ENCODE measurements at regions not wholly inside any gene's neighbourhood (a gene's known extent, or its start where the extent isn't known, plus 50 kb on each side); places are given as distances from the start of the nearest gene placed in this dataset.
"Not testable (repeated sequence)": the region's sequence is repeated elsewhere in the genome, so short reads cannot be mapped to it uniquely, and the experiment has no call there.

GRCh38 chr2:175461839-175462238, 280.3 kb upstream of the ATP5MC3 start:
- no peak for DNase-seq

DNA sequence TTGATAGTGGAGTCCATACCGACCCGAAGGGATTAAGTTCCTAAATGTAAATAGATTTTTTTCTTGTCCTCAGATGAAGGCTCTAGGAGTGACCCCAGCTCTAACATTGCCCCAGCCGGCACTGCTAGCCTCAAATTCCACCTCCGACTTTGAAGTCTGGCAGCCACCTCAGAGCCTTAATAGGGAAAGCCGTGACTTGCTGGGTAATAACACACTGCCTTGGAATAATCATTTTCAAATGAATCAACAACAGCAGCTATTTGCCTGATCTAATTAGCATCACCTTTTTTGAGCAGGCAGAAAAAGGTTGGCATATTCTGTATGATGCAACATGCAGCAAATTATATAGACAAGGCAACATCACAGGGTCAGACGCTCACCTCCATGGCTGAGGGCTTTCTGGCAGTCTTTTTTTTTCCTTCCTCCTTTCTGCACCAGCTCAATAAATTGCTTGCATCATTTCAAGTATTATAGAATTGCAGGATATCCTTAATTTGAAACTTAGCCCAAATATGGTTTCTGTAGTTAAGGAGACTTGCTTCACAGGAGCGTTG, 276.5 kb upstream of the ATP5MC3 start:
- no peak for DNase-seq

DNA sequence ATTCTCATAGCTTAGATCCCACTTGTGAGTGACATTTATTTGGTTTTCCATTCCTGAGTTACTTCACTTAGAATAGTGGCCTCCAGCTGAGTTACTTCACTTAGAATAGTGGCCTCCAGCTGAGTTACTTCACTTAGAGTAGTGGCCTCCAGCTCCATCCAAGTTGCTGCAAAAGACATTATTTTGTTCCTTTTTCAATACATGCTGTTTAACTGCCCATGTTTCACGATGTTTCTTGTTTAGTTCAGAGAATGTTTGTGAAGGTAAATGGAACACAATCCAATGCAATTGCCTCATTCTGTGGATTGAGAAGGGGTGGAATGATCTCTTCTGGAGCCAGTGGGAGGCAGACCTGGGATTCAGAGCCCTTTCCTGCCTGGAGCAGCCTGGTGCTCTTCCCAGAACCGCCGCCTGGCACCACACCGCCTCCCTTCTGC, 273.5 kb upstream of the ATP5MC3 start:
- DNase-seq = no peak

- DNase-seq = no peak
These were observed 268.7 kb upstream of the ATP5MC3 start for GRCh38 chr2:175450029-175450760.

- no peak for DNase-seq
These were observed 268.1 kb upstream of the ATP5MC3 start for GRCh38 chr2:175449616-175450015.

GRCh38 chr2:175446201-175446600, 264.7 kb upstream of the ATP5MC3 start:
- DNase-seq = no peak

- DNase-seq = no peak
These were observed 263.8 kb upstream of the ATP5MC3 start for GRCh38 chr2:175445281-175445680.

DNA sequence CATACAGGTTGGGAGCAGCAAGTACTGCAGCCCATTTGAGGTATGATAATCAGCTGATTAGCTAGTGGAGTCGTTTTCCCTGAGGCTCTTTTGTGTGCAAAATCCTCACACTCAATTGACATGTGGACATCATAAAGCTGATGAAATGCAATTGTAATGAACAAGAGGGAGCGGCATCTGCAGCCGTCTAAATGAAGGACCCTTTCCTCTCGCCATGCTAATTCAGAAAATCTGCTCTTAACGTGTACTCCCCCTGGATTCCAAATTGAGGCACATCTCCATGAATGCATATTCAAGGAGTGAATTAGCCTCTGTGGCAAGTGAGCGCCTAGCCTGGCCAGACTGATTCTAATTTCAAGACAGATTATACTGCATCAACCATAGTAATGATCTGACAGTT, 260.9 kb upstream of the ATP5MC3 start:
- DNase-seq = no peak

- DNase-seq = no peak
These were observed 259.8 kb upstream of the ATP5MC3 start for GRCh38 chr2:175441181-175441761.

GRCh38 chr2:175439416-175439815, 257.9 kb upstream of the ATP5MC3 start:
- DNase-seq = no peak

- DNase-seq = no peak
These were observed 255.7 kb upstream of the ATP5MC3 start for GRCh38 chr2:175437167-175437566.

DNA sequence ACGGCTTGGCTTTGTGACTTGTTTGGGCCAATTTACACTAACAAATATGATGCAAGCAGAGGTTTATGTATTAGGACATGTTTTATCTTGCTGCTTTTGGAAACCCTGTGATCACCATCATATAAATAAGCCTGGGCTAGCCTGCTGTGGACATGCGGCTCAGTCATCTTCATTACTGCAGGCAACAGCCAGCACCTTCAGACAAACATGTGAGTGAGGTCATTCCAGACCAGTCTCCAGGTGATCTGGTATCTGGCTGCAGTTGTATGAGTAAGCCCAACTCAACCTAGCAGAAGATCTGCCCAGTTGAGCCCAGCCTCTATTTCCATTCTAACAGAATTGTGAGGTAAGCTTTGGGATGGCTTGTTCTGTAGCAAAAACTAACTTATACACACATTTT, 254.6 kb upstream of the ATP5MC3 start:
- no peak for DNase-seq

DNA sequence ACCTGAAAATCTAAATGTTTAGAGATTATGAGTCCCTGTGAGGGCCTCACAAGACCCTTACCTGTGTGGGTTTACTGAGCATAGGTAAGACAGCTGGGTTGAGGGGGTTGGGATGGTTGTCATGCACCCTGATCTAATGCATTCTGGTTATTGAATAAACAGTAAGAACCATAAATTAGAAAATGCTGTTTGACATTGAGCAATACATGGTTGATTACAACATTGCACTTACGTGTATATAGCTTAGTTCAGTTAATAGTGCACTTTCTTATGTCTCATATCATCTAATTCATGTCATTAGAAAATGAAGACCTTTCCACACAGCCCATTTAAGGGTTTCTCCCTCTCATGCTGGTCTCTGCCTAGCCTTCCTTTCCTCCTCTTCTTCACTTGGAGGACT, 253.5 kb upstream of the ATP5MC3 start:
- DNase-seq = no peak

DNA sequence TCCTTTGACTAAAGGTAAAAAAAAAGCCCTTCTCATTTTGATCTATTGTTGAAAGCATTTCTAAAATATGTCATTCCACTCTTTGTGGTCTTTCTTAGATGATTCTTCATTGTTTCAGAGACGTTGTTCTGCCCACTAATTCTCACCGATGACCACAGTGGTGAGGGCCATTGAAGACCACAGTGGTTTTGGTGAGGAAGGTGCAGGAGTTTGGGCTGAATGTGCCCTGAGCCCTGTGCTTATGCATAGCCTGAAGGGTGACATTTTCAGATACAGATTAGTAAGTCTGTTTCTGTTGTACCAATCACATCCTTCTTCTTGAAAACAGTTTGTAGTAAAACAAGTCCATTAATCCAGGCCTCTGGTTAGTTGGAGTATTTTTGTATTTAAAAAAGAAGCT, 251.3 kb upstream of the ATP5MC3 start:
- DNase-seq = no peak

- no peak for DNase-seq
These were observed 250.5 kb upstream of the ATP5MC3 start for GRCh38 chr2:175432021-175432420.

DNA sequence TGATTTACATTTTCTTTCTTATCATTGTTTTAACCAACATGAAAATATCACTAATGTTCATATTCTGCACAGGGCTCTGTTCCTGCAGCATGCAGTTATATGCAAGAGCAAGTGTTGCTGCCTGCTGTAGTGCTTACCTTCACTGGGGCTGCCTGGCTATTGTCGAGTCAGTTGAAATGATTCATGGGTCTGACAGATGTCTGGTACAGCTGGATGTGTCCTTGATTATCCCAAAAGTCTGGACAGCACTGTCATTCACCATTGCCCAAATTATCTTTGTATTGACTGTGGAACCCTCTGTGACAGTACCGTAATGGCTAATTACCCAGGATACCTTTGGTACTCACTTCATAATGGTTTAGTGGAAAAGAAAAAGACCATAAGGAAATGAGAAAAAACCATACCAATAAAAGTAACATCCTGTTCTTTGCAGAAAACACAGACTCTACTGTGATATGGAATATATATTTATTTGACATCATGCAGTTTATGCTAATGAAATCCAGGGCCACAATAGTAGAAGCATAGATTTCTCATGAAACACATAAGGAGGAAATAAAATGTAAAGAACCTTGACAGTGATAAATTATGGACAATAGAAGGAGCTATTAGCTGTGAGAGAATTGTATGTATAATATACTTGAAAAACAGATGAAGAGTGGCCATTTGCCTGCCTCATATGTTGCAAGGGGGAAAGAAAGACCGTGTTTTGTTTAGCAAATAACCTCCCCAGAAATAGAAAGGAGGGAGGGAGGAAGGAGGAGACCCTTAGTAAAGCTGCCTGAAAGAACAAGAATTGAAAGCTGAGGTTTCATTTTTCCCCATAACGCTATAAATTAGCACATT, 249.8 kb upstream of the ATP5MC3 start:
- DNase-seq = no peak

DNA sequence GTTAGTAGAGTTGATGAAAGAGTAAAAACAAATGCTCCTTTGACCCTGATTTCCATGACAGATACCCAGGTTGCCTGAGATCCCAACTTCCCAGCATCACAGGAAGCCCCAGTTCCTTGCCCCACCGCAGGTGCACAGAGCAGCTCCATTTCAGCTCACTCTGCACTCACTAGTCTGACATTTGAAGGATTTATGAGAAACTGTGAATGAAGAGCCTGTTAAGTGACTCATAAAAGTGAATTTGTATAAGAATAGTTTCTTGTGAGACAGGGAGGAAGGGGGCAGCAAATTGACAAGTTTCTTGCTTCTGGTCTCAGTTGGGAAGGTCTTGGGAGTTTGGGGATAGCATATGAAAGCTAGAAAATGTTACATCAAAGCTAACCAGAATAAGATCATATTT, 248.7 kb upstream of the ATP5MC3 start:
- no peak for DNase-seq

DNA sequence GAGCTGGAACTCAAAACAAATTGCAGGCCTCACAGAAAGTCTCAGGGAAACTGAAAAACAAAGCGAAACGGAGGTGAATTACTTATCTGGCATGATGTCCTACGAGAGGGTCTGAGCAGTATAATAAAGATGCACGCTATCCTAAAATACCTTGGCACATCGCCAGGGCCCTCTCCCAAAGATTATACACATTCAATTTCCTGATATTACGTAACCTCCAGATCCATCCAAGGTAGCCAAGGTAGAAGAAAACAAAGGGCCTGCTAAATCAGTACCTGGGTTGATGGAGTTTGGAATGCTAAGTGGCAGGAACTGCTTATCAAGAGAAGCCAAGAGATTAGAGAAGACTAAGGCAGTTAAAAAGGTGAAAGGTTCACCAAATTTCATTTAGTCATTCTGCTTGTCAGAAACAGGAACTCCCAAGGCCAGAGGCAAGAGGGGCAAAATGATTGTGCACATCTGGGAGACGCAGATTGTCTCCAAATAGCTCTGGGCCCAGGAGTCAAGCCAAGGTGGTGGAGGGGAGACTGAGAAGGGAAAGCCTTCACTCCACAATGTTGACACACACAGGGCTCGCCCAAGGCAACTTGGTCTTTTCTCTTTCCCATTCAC, 236.8 kb upstream of the ATP5MC3 start:
- no peak for DNase-seq

- DNase-seq = peak; percentile 78
These were observed 233.5 kb upstream of the ATP5MC3 start for GRCh38 chr2:175414882-175415487.

GRCh38 chr2:175414191-175414881, 232.8 kb upstream of the ATP5MC3 start:
- DNase-seq = no peak

- not testable (repeated sequence) for DNase-seq
These were observed 229.4 kb upstream of the ATP5MC3 start for GRCh38 chr2:175410941-175411340.

GRCh38 chr2:175404839-175405238, 223.3 kb upstream of the ATP5MC3 start:
- no peak for DNase-seq

Data from right forelimb (tissue), 1 donor.